H1 (cell line): ENCODE measurements at regions not wholly inside any gene's neighbourhood (a gene's known extent, or its start where the extent isn't known, plus 50 kb on each side); places are given as distances from the start of the nearest gene placed in this dataset.

ENCODE experiments used
- CTCF ChIA-PET: fragments of 300-600 bp; sonication (Branson Sonifier 250); formaldehyde crosslinking; loops from one replicate; lab custom pipeline; 2021; ENCODE audit not compliant: partially characterized antibody; lab: Charles Lee
- POLR2A ChIA-PET: fragments of 300-600 bp; sonication (Branson Sonifier 250); formaldehyde crosslinking; loops from one replicate; lab custom pipeline; 2021; ENCODE audit warnings: inconsistent platforms; ENCODE audit not compliant: partially characterized antibody; lab: Charles Lee
- DNase-seq, 2 experiments: peaks; one replicate each; pipeline versions ENCODE4 v3.0.0 to v3.0.0-alpha.2; 2010 to 2022; ENCODE audit warnings: low spot score in 2 of 2, low read depth in 1 of 2, mixed read lengths in 1 of 2
- FAIRE-seq: peaks from 2 replicates; lab custom pipeline; 2011; peaks lifted over from hg19 to GRCh38; lab: Jason Lieb, UNC
- H2AFZ ChIP-seq: 2 replicates; pipeline ENCODE4 v1.8.1; 2012; ENCODE audit warnings: low read length, inconsistent platforms
- H2AK5ac ChIP-seq: 2 replicates; pipeline ENCODE4 v1.6.1; 2013; ENCODE audit warnings: low read depth, low read length
- H2BK120ac ChIP-seq: replicated peaks from 2 replicates; pipeline ENCODE3; 2013; ENCODE audit warnings: low read depth, low read length, inconsistent platforms
- H2BK12ac ChIP-seq: 2 replicates; pipeline ENCODE4 v1.6.1; 2013; ENCODE audit warnings: low read depth, low read length
- H2BK15ac ChIP-seq: 2 replicates; pipeline ENCODE4 v1.6.1; 2013; ENCODE audit warnings: low read length
- H2BK20ac ChIP-seq: 2 replicates; pipeline ENCODE4 v1.6.1; 2013; ENCODE audit warnings: low read length
- H2BK5ac ChIP-seq: 2 replicates; pipeline ENCODE4 v1.6.1; 2013; ENCODE audit warnings: low read depth, low read length
- H3K14ac ChIP-seq: 2 replicates; pipeline ENCODE4 v1.6.1; 2013; ENCODE audit warnings: inconsistent platforms; ENCODE audit not compliant: insufficient read length
- H3K18ac ChIP-seq: 2 replicates; pipeline ENCODE4 v1.6.1; 2013; ENCODE audit warnings: low read length; ENCODE audit errors: extremely low read depth
- H3K23ac ChIP-seq: 2 replicates; pipeline ENCODE4 v1.6.1; 2013; ENCODE audit warnings: inconsistent platforms; ENCODE audit not compliant: insufficient read length
- H3K23me2 ChIP-seq: 2 replicates; pipeline ENCODE4 v1.6.1; 2013; ENCODE audit warnings: low read depth, low read length
- H3K27ac ChIP-seq: 2 replicates; pipeline ENCODE4 v1.6.1; 2011; ENCODE audit warnings: low read depth, low read length, inconsistent platforms
- H3K27me3 ChIP-seq, 4 experiments: replicated peaks in 1 of 4; 1 replicate in 1 of 4; 2 replicates in 3 of 4; pipeline versions ENCODE4 v1.6.1 to v1.8.1; 2011 to 2013; ENCODE audit warnings: low read length in 3 of 4, mild to moderate bottlenecking in 3 of 4, inconsistent platforms in 2 of 4, mixed read lengths in 2 of 4, moderate library complexity in 1 of 4; ENCODE audit not compliant: control insufficient read depth in 3 of 4, insufficient read depth in 3 of 4; ENCODE audit errors: extremely low read depth in 1 of 4
- H3K36me3 ChIP-seq, 4 experiments: 2 replicates each; pipeline versions ENCODE4 v1.6.1 to v1.8.1; 2011 to 2013; ENCODE audit warnings: mild to moderate bottlenecking in 4 of 4, low read length in 3 of 4, moderate library complexity in 2 of 4, control low read depth in 1 of 4, inconsistent platforms in 1 of 4; ENCODE audit not compliant: insufficient read depth in 4 of 4, control insufficient read depth in 2 of 4
- H3K4ac ChIP-seq: replicated peaks from 2 replicates; pipeline ENCODE3; 2013; ENCODE audit warnings: low read length, low read depth, mixed read lengths, inconsistent platforms; ENCODE audit not compliant: insufficient read length
- H3K4me1 ChIP-seq, 4 experiments: replicated peaks in 1 of 4; 1 replicate in 1 of 4; 2 replicates in 3 of 4; pipeline versions ENCODE4 v1.6.1 to v1.8.1; 2011 to 2013; ENCODE audit warnings: low read length in 3 of 4, inconsistent platforms in 2 of 4, mixed read lengths in 1 of 4; ENCODE audit not compliant: insufficient read depth in 4 of 4, control insufficient read depth in 3 of 4
- H3K4me2 ChIP-seq, 2 experiments: 2 replicates each; pipeline versions ENCODE4 v1.6.1 to v1.8.1; 2011 to 2013; ENCODE audit warnings: low read depth in 2 of 2, low read length in 2 of 2, control low read depth in 1 of 2, inconsistent platforms in 1 of 2, mild to moderate bottlenecking in 1 of 2; ENCODE audit not compliant: insufficient read depth in 1 of 2
- H3K4me3 ChIP-seq, 4 experiments: fragments of 200-600, 300-600 bp in 1 of 4; sonication (generic), shearing (Covaris generic), sonication (Bioruptor Twin) in 1 of 4; 2 replicates each; pipeline versions ENCODE4 v1.5.1 to v1.8.1; 2011 to 2016; ENCODE audit warnings: low read length in 4 of 4, low read depth in 3 of 4, control low read depth in 2 of 4, inconsistent platforms in 2 of 4, mild to moderate bottlenecking in 2 of 4, mixed read lengths in 1 of 4, moderate library complexity in 1 of 4; ENCODE audit not compliant: insufficient read depth in 2 of 4; ENCODE audit errors: extremely low read depth in 1 of 4
- H3K56ac ChIP-seq: replicated peaks from 2 replicates; pipeline ENCODE3; 2013; ENCODE audit warnings: low read depth, mild to moderate bottlenecking, mixed read lengths, low read length, inconsistent platforms; ENCODE audit not compliant: insufficient read length
- H3K79me1 ChIP-seq: 2 replicates; pipeline ENCODE4 v1.6.1; 2013; ENCODE audit warnings: low read depth, low read length, control low read depth
- H3K79me2 ChIP-seq, 2 experiments: 2 replicates each; pipeline versions ENCODE4 v1.6.1 to v1.8.1; 2012 to 2013; ENCODE audit warnings: low read length in 2 of 2, mild to moderate bottlenecking in 2 of 2, inconsistent platforms in 1 of 2; ENCODE audit not compliant: insufficient read depth in 2 of 2, control insufficient read depth in 1 of 2
- H3K9ac ChIP-seq, 4 experiments: replicated peaks in 1 of 4; 1 replicate in 1 of 4; 2 replicates in 3 of 4; pipeline versions ENCODE4 v1.6.1 to v1.8.1; 2011 to 2013; ENCODE audit warnings: low read depth in 3 of 4, low read length in 3 of 4, control low read depth in 2 of 4, mild to moderate bottlenecking in 2 of 4, moderate library complexity in 2 of 4, inconsistent platforms in 1 of 4; ENCODE audit errors: extremely low read depth in 1 of 4
- H3K9me3 ChIP-seq, 2 experiments: 2 replicates each; pipeline versions ENCODE4 v1.6.1 to v1.8.1; 2012 to 2013; ENCODE audit warnings: mild to moderate bottlenecking in 2 of 2, moderate library complexity in 2 of 2, control low read depth in 1 of 2, inconsistent platforms in 1 of 2, low read depth in 1 of 2, low read length in 1 of 2, mixed read lengths in 1 of 2; ENCODE audit not compliant: insufficient read depth in 2 of 2
- H4K20me1 ChIP-seq, 2 experiments: replicated peaks in 1 of 2; 2 replicates each; pipeline versions ENCODE3 to v1.8.1; 2011 to 2013; ENCODE audit warnings: inconsistent platforms in 2 of 2, low read length in 2 of 2, mild to moderate bottlenecking in 1 of 2; ENCODE audit not compliant: insufficient read depth in 2 of 2, control insufficient read depth in 1 of 2
- H4K5ac ChIP-seq: 2 replicates; pipeline ENCODE4 v1.6.1; 2013; ENCODE audit warnings: low read length, low read depth, mixed read lengths, inconsistent platforms; ENCODE audit not compliant: insufficient read length
- H4K8ac ChIP-seq: 2 replicates; pipeline ENCODE4 v1.8.0; 2013; ENCODE audit warnings: mild to moderate bottlenecking, moderate library complexity, low read length, inconsistent platforms; ENCODE audit not compliant: insufficient read depth; ENCODE audit errors: extremely low read depth
- H4K91ac ChIP-seq: replicated peaks from 2 replicates; pipeline ENCODE3; 2013; ENCODE audit warnings: low read length, mixed read lengths, inconsistent platforms; ENCODE audit not compliant: insufficient read length
- ASH2L ChIP-seq: fragments of 200-600, 300-600 bp; sonication (generic); IDR thresholded peaks from one replicate; pipeline ENCODE4 v1.7.1; 2017; ENCODE audit warnings: low read length
- BACH1 ChIP-seq: IDR thresholded peaks from 2 replicates; pipeline ENCODE4 v1.6.1; 2012; ENCODE audit warnings: low read length, improper control_type of control experiment
- HDAC2 ChIP-seq, 2 experiments: fragments of 300-600 bp in 1 of 2; sonication (generic) in 1 of 2; IDR thresholded peaks; 2 replicates each; pipeline ENCODE4 v1.6.1; 2011 to 2012; ENCODE audit warnings: low read depth in 2 of 2, low read length in 2 of 2, mild to moderate bottlenecking in 2 of 2, moderate library complexity in 2 of 2, borderline replicate concordance in 1 of 2, inconsistent platforms in 1 of 2
- KDM1A ChIP-seq: fragments of 200-600, 300-600 bp; sonication (generic); IDR thresholded peaks from 2 replicates; pipeline ENCODE4 v1.7.1; 2016; ENCODE audit warnings: mild to moderate bottlenecking, low read length, borderline replicate concordance
- SIX5 ChIP-seq: IDR thresholded peaks from 2 replicates; pipeline ENCODE4 v1.6.1; 2011; ENCODE audit warnings: mild to moderate bottlenecking, low read depth, low read length
- SUZ12 ChIP-seq: fragments of 200-600 bp; sonication (generic); IDR thresholded peaks from 2 replicates; pipeline ENCODE4 v1.6.1; 2012; ENCODE audit warnings: mild to moderate bottlenecking, inconsistent platforms, low read length, moderate library complexity, mixed read lengths
- TAF7 ChIP-seq: optimal IDR thresholded peaks from 2 replicates; pipeline ENCODE3; 2011; ENCODE audit warnings: low read depth, mild to moderate bottlenecking, inconsistent platforms, low read length, moderate library complexity, borderline replicate concordance
- WGBS, 2 experiments: shearing (Covaris generic) in 1 of 2; methylation state at CpG; one replicate each; pipeline versions ENCODE4 v1.1.6 to v1.1.7; 2013 to 2015; ENCODE audit warnings: low lambda C conversion rate in 2 of 2, mixed read lengths in 2 of 2, inconsistent platforms in 1 of 2, low coverage in 1 of 2, missing lambda C conversion rate in 1 of 2; ENCODE audit not compliant: insufficient replicate concordance in 2 of 2, insufficient coverage in 1 of 2, insufficient read length in 1 of 2; ENCODE audit errors: extremely low coverage in 1 of 2, missing lambda C conversion rate in 1 of 2; 5-methylcytosine and 5-hydroxymethylcytosine counted together
- TF ChIP-seq, protein P1 (sequence below): IDR thresholded peaks from 2 replicates; pipeline ENCODE4 v1.6.1; 2012; ENCODE audit warnings: inconsistent platforms

DNA sequence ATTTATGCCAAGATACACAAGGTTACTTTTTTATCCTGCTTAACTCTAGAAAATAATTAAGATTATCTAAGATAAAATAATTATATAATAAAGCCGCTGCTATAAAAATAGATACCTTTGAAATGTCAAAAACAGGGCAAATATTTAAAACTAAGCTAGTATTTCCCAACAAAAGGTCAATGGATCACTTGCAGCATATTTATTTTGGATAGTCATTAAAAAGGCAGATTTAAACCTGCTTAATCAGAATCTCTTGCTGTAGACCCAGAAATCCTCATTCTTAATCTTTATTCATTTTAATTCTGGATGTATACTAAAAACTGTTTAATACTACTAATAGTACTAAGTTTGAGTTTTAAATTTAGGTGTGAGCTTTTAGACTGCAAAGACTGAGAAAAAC lies 139.0 kb upstream of the CWC22 start:
- no peak overlapping the region for H2BK20ac ChIP-seq
- peak overlapping the region in 1 of 2 experiments; percentile 31; a peak in 1 of 4 replicates for H3K4me2 ChIP-seq
- H4K20me1 ChIP-seq = no peaks in the 10 kb centered on the region
- CTCF ChIA-PET = interaction anchor here (0.8 to 1.8 kb wide), 2 partner anchors 20 to 214 kb away, joined by 3 to 4 read pairs; no protein-coding TSS in a partner anchor
- peaks cover 2 to 10% (median 5%) of the 10 kb centered on the region in 4 experiments; a peak in 5 of 7 replicates for H3K4me1 ChIP-seq
- 61% methylated on average over 1 of the region's 1 CpG; no CpG with 5 or more reads in 1 of the 2 experiments for WGBS, 2 experiments
- H3K27ac ChIP-seq = no peak overlapping the region; the same call in 1 of the 2 replicates
- H3K27me3 ChIP-seq = no peaks in the 10 kb centered on the region
- no peaks in the 10 kb centered on the region for H3K79me2 ChIP-seq
- no peak overlapping the region for H4K8ac ChIP-seq
- H2BK120ac ChIP-seq = no peak overlapping the region
- no peaks in the 10 kb centered on the region for H3K79me1 ChIP-seq
- no peak overlapping the region for H2BK12ac ChIP-seq
- POLR2A ChIA-PET = no interaction called here
- no peak for DNase-seq
- no peak overlapping the region for H3K4ac ChIP-seq
- peak overlapping the region in 1 of 4 experiments; percentile 34; a peak in 1 of 8 replicates for H3K4me3 ChIP-seq
- H3K56ac ChIP-seq = no peak overlapping the region
- H3K36me3 ChIP-seq = no peaks in the 10 kb centered on the region
- no peaks in the 10 kb centered on the region for H3K9me3 ChIP-seq
- H3K9ac ChIP-seq = no peak overlapping the region
- no peaks in the 10 kb centered on the region for H3K23me2 ChIP-seq
- no peak overlapping the region; the same call in 1 of the 2 replicates for H3K18ac ChIP-seq
- H2AFZ ChIP-seq = no peak overlapping the region
- no peak overlapping the region for H3K23ac ChIP-seq
- TF ChIP-seq ASH2L (no peak), TAF7 (no peak), HDAC2 (IDR thresholded peaks at IDR 0.05; ENCODE audit: borderline replicate concordance in 1 of 2, low read depth in 2 of 2, low read length in 2 of 2) (no peak), SUZ12 (no peak), BACH1 (no peak), KDM1A (no peak), SIX5 (no peak)
- TF ChIP-seq, protein P1, sequence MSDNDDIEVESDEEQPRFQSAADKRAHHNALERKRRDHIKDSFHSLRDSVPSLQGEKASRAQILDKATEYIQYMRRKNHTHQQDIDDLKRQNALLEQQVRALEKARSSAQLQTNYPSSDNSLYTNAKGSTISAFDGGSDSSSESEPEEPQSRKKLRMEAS = no peak
- no peak overlapping the region for H2BK15ac ChIP-seq
- no peak for FAIRE-seq
- no peak overlapping the region for H4K91ac ChIP-seq
- no peak overlapping the region for H2AK5ac ChIP-seq
- peak overlapping the region; percentile 90 for H4K5ac ChIP-seq
- no peak overlapping the region for H2BK5ac ChIP-seq
- H3K14ac ChIP-seq = no peak overlapping the region
